T-helper 1 cell treated with Interleukin-12 subunit alpha and Interleukin-12 subunit beta and Interleukin-4 antibody, amounts not matched to agents 30 μg/mL and 1 μg/mL, for 36 hours (primary cell): ENCODE measurements at regions not wholly inside any gene's neighbourhood (a gene's known extent, or its start where the extent isn't known, plus 50 kb on each side); places are given as distances from the start of the nearest gene placed in this dataset.

Source experiments
- H3K27ac Mint-ChIP-seq: one replicate; pipeline ENCODE4 v1.8.0; 2021; ENCODE audit warnings: mild to moderate bottlenecking, mixed read lengths
- H3K27me3 Mint-ChIP-seq: one replicate; pipeline ENCODE4 v1.8.0; 2021; ENCODE audit warnings: low read depth, mixed read lengths
- H3K36me3 Mint-ChIP-seq: one replicate; pipeline ENCODE4 v1.8.0; 2021; ENCODE audit warnings: low read depth, mixed read lengths
- H3K4me1 Mint-ChIP-seq: one replicate; pipeline ENCODE4 v1.8.0; 2021; ENCODE audit warnings: low read depth, mixed read lengths
- H3K4me3 Mint-ChIP-seq: one replicate; pipeline ENCODE4 v1.8.0; 2021; ENCODE audit warnings: mild to moderate bottlenecking, moderate library complexity, mixed read lengths
- H3K9me3 Mint-ChIP-seq: one replicate; pipeline ENCODE4 v1.8.0; 2021; ENCODE audit warnings: mixed read lengths

DNA sequence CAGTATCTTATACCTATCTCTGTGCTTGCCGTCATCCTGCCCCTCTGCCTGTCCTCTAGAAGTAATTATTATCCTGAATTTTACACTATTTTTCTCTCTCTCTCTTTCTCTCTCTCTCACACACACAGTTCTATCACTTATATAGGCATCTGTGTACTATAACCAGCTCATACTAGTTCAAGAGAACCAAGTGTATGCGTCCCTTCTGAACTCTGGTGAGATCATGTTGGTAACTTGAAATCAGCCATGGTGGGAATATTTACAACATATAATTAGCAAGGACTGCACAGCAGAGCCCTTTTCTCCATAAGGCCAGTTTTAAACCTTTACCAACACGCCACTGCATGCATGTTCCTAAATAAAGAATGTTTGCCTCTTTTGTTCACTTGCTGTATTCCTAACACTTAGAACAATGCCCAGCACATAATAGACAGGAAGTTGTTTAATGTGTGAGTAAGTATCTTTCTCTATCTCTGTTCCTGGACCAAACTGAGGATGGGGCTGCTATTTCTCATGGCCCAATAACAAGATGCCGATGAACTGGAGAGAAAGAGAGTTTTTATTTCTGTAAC lies 51.1 kb upstream of the IL21 start:
- Mint-ChIP-seq H3K4me1 (peaks cover 68% of the 10 kb centered on the region), H3K4me3 (no peak overlapping the region)

DNA sequence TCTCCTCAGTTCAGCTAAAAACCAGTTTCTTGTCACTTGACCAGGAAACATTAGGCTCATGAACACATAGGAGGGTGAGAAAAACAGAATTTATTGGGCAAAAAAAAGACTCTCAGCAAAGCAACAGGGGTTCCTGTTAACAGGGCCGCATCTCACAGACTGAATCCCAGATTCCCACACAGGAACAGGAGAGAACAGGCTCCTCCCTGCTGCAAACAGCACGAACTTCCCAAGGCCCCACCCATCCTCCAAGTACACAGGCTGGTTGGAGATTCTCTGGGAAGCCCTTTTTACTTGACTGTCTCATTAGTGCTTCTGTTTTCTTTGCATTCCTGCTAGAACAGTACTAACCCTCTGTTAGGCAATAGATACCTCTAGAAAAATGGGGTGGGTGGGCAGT lies 52.4 kb upstream of the IL21 start:
- peaks cover 8% of the 10 kb centered on the region for H3K36me3 Mint-ChIP-seq
- H3K27ac Mint-ChIP-seq, result no peak overlapping the region
- no peaks in the 10 kb centered on the region for H3K27me3 Mint-ChIP-seq
- no peak overlapping the region for H3K4me3 Mint-ChIP-seq
- H3K9me3 Mint-ChIP-seq, result peaks cover 3% of the 10 kb centered on the region
- H3K4me1 Mint-ChIP-seq, result peaks cover 58% of the 10 kb centered on the region

More for the DNA sequence above, 51.1 kb upstream of the IL21 start:
- Mint-ChIP-seq H3K27ac (peak overlapping the region; percentile 50), H3K27me3 (no peaks in the 10 kb centered on the region), H3K9me3 (peaks cover 3% of the 10 kb centered on the region), H3K36me3 (peaks cover 8% of the 10 kb centered on the region)

DNA sequence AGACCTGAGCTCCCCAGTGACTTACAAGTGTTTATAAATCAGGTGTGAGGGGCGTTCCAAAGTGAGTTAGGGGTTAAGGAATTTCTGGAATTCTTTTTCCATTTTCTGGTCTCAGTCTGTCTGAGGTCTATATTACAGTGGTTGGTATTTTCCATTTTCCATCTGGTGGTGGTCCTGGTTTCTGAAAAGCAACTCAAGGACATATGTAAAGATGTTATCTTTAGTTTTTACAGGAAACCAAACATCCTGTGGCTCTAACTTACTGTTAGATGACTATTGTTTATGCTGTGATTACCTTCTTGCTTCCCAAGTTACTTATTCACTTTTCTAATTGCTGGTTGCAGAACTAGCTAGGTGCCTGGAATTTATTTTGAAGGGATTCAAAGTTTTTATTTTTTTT lies 53.5 kb upstream of the IL21 start:
- Mint-ChIP-seq H3K9me3 (peaks cover 5% of the 10 kb centered on the region), H3K36me3 (peaks cover 9% of the 10 kb centered on the region), H3K4me1 (peaks cover 50% of the 10 kb centered on the region), H3K27me3 (no peaks in the 10 kb centered on the region), H3K27ac (peak overlapping the region; percentile 65), H3K4me3 (peak overlapping the region; percentile 6)

DNA sequence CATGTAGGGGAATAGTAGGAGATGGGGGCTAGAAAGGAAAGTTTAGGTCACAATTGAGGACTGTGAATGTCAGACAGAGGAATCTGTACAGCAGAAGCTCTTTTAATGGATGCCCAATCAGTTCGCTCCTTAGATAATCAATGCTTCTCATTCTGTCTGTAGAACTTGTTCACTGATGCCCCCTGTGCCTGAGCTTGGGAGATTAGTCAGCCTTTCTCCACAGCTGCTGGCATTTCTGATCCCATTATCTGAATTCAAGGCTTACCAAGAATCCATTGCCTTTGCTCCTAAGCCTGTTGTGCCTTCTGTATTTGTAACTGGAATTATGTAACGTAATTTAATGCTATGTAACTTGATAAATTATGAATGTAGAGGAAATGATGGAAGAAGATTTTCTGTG lies 53.2 kb upstream of the BBS12 start:
- Mint-ChIP-seq H3K4me3 (no peak overlapping the region), H3K36me3 (peaks cover 34% of the 10 kb centered on the region), H3K27me3 (no peaks in the 10 kb centered on the region), H3K27ac (no peak overlapping the region), H3K9me3 (peaks cover 38% of the 10 kb centered on the region), H3K4me1 (peaks cover 20% of the 10 kb centered on the region)

DNA sequence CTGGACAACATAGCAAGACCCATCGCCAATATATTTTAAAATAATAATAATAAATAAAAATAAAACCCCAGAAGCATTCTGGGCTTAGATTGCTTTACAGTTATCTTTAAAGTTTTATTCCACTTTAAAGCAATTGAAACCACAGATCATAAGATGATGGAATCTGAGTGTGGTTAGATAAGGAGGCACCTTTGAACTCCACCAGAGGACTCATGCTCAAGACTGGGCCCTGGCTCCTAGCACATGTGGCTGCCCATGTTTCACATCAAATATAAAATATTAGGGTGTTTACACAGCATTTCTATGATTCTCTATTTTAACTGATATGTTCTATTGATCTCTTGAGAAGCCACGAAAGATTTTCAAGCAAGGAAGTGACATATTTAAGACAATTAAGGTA lies 52.6 kb upstream of the BBS12 start:
- Mint-ChIP-seq H3K27me3 (no peaks in the 10 kb centered on the region), H3K36me3 (peaks cover 37% of the 10 kb centered on the region)

DNA sequence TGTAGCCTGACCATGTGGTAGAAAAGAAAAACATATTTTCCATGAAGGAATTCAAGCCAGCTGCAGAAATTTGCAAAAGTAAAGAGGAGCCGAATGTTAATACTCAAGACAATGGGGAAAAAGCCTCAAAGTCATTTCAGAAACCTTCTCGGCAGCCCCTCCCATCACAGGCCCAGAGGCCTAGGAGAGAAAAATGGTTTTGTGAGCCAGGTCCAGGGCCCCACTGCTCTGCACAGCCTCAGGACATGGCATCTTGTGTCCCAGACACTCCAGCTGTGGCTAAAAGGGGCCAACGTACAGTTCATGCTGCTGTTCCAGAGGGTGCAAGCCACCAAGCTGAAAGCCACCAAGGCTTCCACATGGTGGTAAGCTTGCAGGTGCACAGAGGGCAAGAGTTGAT lies 50.9 kb upstream of the BBS12 start:
- peaks cover 33% of the 10 kb centered on the region for H3K36me3 Mint-ChIP-seq
- no peak overlapping the region for H3K27ac Mint-ChIP-seq
- H3K4me1 Mint-ChIP-seq, result peaks cover 4% of the 10 kb centered on the region
- no peak overlapping the region for H3K4me3 Mint-ChIP-seq
- no peaks in the 10 kb centered on the region for H3K27me3 Mint-ChIP-seq
- peaks cover 43% of the 10 kb centered on the region for H3K9me3 Mint-ChIP-seq

More for the DNA sequence above, 52.6 kb upstream of the BBS12 start:
- no peak overlapping the region for H3K27ac Mint-ChIP-seq
- H3K4me3 Mint-ChIP-seq, result no peak overlapping the region
- H3K9me3 Mint-ChIP-seq, result peaks cover 44% of the 10 kb centered on the region
- H3K4me1 Mint-ChIP-seq, result peaks cover 13% of the 10 kb centered on the region
